ENCODE measurements at regions not wholly inside any gene's neighbourhood (a gene's known extent, or its start where the extent isn't known, plus 50 kb on each side); places are given as distances from the start of the nearest gene placed in this dataset.

- no peaks in the 10 kb centered on the region for H3K9me3 Mint-ChIP-seq
- intact Hi-C loops (cut with micrococcal nuclease) = no loop called here
- no peak for DNase-seq
- CTCF ChIA-PET = no interaction called here
- H3K4me1 Mint-ChIP-seq (ENCODE audit: low read depth) = no peaks in the 10 kb centered on the region
- no peaks in the 10 kb centered on the region for H3K27me3 Mint-ChIP-seq
- H3K36me3 Mint-ChIP-seq (ENCODE audit: low read depth) = no peaks in the 10 kb centered on the region
- no peak overlapping the region for H3K4me3 Mint-ChIP-seq
- no peak for ATAC-seq
- no peak overlapping the region for H3K27ac Mint-ChIP-seq
- POLR2A ChIA-PET = no interaction called here
- no peak for TF ChIP-seq CTCF (IDR thresholded peaks at IDR 0.05)
Observed at GRCh38 chr2:48912110-48912509, 156.6 kb upstream of the LHCGR start.

- intact Hi-C loops (cut with micrococcal nuclease) = no loop called here
- Mint-ChIP-seq H3K9me3 (no peaks in the 10 kb centered on the region), H3K27ac (no peak overlapping the region), H3K4me3 (no peak overlapping the region), H3K36me3 (ENCODE audit: low read depth) (no peaks in the 10 kb centered on the region), H3K4me1 (ENCODE audit: low read depth) (no peaks in the 10 kb centered on the region), H3K27me3 (peaks cover 4% of the 10 kb centered on the region)
- no peak for ATAC-seq
- no peak for DNase-seq
- ChIA-PET CTCF (no interaction called here), POLR2A (no interaction called here)
- TF ChIP-seq CTCF (IDR thresholded peaks at IDR 0.05) = no peak
Observed at GRCh38 chr2:48910961-48911360, 155.4 kb upstream of the LHCGR start.

GRCh38 chr2:48906633-48907032 lies 151.1 kb upstream of the LHCGR start:
- POLR2A ChIA-PET = no interaction called here
- DNase-seq = no peak
- no peak overlapping the region for H3K27ac Mint-ChIP-seq
- no peak overlapping the region for H3K4me3 Mint-ChIP-seq
- no peaks in the 10 kb centered on the region for H3K4me1 Mint-ChIP-seq (ENCODE audit: low read depth)
- ATAC-seq = no peak
- intact Hi-C loops (cut with micrococcal nuclease) = no loop called here
- no peak for TF ChIP-seq CTCF (IDR thresholded peaks at IDR 0.05)
- CTCF ChIA-PET = no interaction called here
- H3K9me3 Mint-ChIP-seq = no peaks in the 10 kb centered on the region
- no peaks in the 10 kb centered on the region for H3K36me3 Mint-ChIP-seq (ENCODE audit: low read depth)
- peaks cover 4% of the 10 kb centered on the region for H3K27me3 Mint-ChIP-seq

- DNase-seq (no peak), ATAC-seq (no peak)
- TF ChIP-seq CTCF (IDR thresholded peaks at IDR 0.05) = no peak
- Mint-ChIP-seq H3K4me3 (no peak overlapping the region), H3K4me1 (ENCODE audit: low read depth) (no peaks in the 10 kb centered on the region), H3K9me3 (no peaks in the 10 kb centered on the region), H3K27ac (no peak overlapping the region), H3K27me3 (peaks cover 4% of the 10 kb centered on the region), H3K36me3 (ENCODE audit: low read depth) (no peaks in the 10 kb centered on the region)
- CTCF ChIA-PET = no interaction called here
- intact Hi-C loops (cut with micrococcal nuclease) = no loop called here
- POLR2A ChIA-PET = no interaction called here
Observed at GRCh38 chr2:48905696-48906095, 150.2 kb upstream of the LHCGR start.

GRCh38 chr2:48902521-48902920 lies 147.0 kb upstream of the LHCGR start:
- ATAC-seq (no peak), DNase-seq (no peak)
- Mint-ChIP-seq H3K9me3 (no peaks in the 10 kb centered on the region), H3K27ac (no peak overlapping the region), H3K4me1 (ENCODE audit: low read depth) (no peaks in the 10 kb centered on the region), H3K36me3 (ENCODE audit: low read depth) (no peaks in the 10 kb centered on the region), H3K27me3 (peaks cover 4% of the 10 kb centered on the region), H3K4me3 (no peak overlapping the region)
- CTCF ChIA-PET = no interaction called here
- no peak for TF ChIP-seq CTCF (IDR thresholded peaks at IDR 0.05)
- POLR2A ChIA-PET = no interaction called here
- intact Hi-C loops (cut with micrococcal nuclease) = no loop called here

Measured in activated CD8-positive, alpha-beta T cell treated with anti-CD3 and anti-CD28 coated beads for 36 hours (primary cell).